Stomach (tissue), 4 donors: ENCODE measurements at regions not wholly inside any gene's neighbourhood (a gene's known extent, or its start where the extent isn't known, plus 50 kb on each side); places are given as distances from the start of the nearest gene placed in this dataset.

Experiments used
- CTCF ChIP-seq, 7 experiments: fragments of 450-650 bp in 4 of 7; fragments of 200-600 bp in 3 of 7; sonication (generic) in 3 of 7; IDR thresholded peaks; one replicate each; pipeline ENCODE4 v1.5.1; 2016 to 2019; ENCODE audit warnings: antibody characterized with exemption in 7 of 7, control low read depth in 2 of 7, mild to moderate bottlenecking in 1 of 7
- POLR2AphosphoS5 ChIP-seq, 3 donors: sonication (generic); formaldehyde crosslinking; IDR thresholded peaks; one replicate each; pipeline ENCODE4 v1.6.1; 2016; ENCODE audit warnings: antibody characterized with exemption in 3 of 3

- no peak for TF ChIP-seq POLR2AphosphoS5 (IDR thresholded peaks at IDR 0.05)
- no peak for TF ChIP-seq CTCF (IDR thresholded peaks at IDR 0.05)
These were observed 738.5 kb downstream of the DIAPH3 start for GRCh38 chr13:59425211-59425741.
